HepG2 (cell line): ENCODE measurements at regions not wholly inside any gene's neighbourhood (a gene's known extent, or its start where the extent isn't known, plus 50 kb on each side); places are given as distances from the start of the nearest gene placed in this dataset.

Experiments
- ATAC-seq: fragments of 200-7000 bp; cut with Tn5 transposase; 3 replicates; pipeline ENCODE4 v1.9.1; 2020; ENCODE audit warnings: mild to moderate bottlenecking, moderate library complexity
- BruUV-seq: library from RNA; stranded (reverse); fragments of 400-500 nt; replicated peaks from 2 replicates; lab custom pipeline; 2021; lab: Mats Ljungman, UMichigan
- CTCF ChIA-PET: fragments of 300-600 bp; formaldehyde crosslinking; extraction: SDS; loops from one replicate; lab custom pipeline; 2021; ENCODE audit warnings: low total read pairs, inconsistent platforms, low intra/inter-chr PET ratio; lab: Yijun Ruan, JAX
- POLR2A ChIA-PET: fragments of 350-600 bp; sonication (Branson Sonifier 250); formaldehyde crosslinking; loops from one replicate; lab custom pipeline; 2020; ENCODE audit warnings: antibody characterized with exemption, inconsistent platforms; lab: Yijun Ruan, JAX
- DNase-seq: peaks from one replicate; pipeline ENCODE4 v3.0.0-alpha.2; 2015; ENCODE audit warnings: low spot score
- FAIRE-seq: peaks from 3 replicates; lab custom pipeline; 2011; peaks lifted over from hg19 to GRCh38; lab: Jason Lieb, UNC
- H2AFZ ChIP-seq: one replicate; pipeline ENCODE4 v1.6.1; 2011; ENCODE audit warnings: low read length, inconsistent platforms
- H3K27ac ChIP-seq: fragments of 300-600 bp; 3 replicates; pipeline ENCODE4 v1.8.0; 2011; ENCODE audit warnings: mixed run types, mild to moderate bottlenecking, mixed read lengths, low read length, inconsistent platforms; ENCODE audit not compliant: insufficient read depth; ENCODE audit errors: extremely low read length
- H3K27me3 ChIP-seq, 2 experiments: fragments of 200-600 bp in 1 of 2; 2 replicates in 1 of 2; 3 replicates in 1 of 2; pipeline versions ENCODE4 v1.6.0 to v1.8.0; 2011; ENCODE audit warnings: low read length in 2 of 2, mild to moderate bottlenecking in 2 of 2, moderate library complexity in 2 of 2, inconsistent platforms in 1 of 2; ENCODE audit not compliant: insufficient read depth in 2 of 2, control insufficient read depth in 1 of 2
- H3K36me3 ChIP-seq, 2 experiments: fragments of 200-600 bp in 1 of 2; replicated peaks in 1 of 2; 2 replicates in 1 of 2; 3 replicates in 1 of 2; pipeline versions ENCODE4 v1.5.1 to v1.8.0; 2011; ENCODE audit warnings: low read length in 2 of 2, inconsistent platforms in 1 of 2; ENCODE audit not compliant: insufficient read depth in 2 of 2, control insufficient read depth in 1 of 2
- H3K4me1 ChIP-seq: 2 replicates; pipeline ENCODE4 v1.5.1; 2012; ENCODE audit warnings: low read length, inconsistent platforms; ENCODE audit not compliant: insufficient read depth
- H3K4me2 ChIP-seq: 2 replicates; pipeline ENCODE4 v1.6.0; 2011; ENCODE audit warnings: low read depth, low read length, inconsistent platforms
- H3K4me3 ChIP-seq, 3 experiments: fragments of 200-600 bp in 1 of 3; sonication (generic), shearing (Covaris generic) in 1 of 3; replicated peaks in 1 of 3; 2 replicates each; pipeline ENCODE4 v1.5.1; 2011 to 2016; ENCODE audit warnings: low read length in 3 of 3, inconsistent platforms in 2 of 3, low read depth in 2 of 3, mild to moderate bottlenecking in 2 of 3, control low read depth in 1 of 3, mixed read lengths in 1 of 3; ENCODE audit not compliant: insufficient read depth in 1 of 3
- H3K79me2 ChIP-seq: one replicate; pipeline ENCODE4 v1.6.1; 2011; ENCODE audit warnings: low read length, inconsistent platforms; ENCODE audit not compliant: insufficient read depth
- H3K9ac ChIP-seq: 2 replicates; pipeline ENCODE4 v1.6.0; 2011; ENCODE audit warnings: mild to moderate bottlenecking, low read depth, low read length, inconsistent platforms; ENCODE audit not compliant: insufficient read depth
- H3K9me3 ChIP-seq: 2 replicates; pipeline ENCODE4 v1.5.1; 2012; ENCODE audit warnings: mild to moderate bottlenecking, low read length
- H4K20me1 ChIP-seq: 2 replicates; pipeline ENCODE4 v1.6.0; 2011; ENCODE audit warnings: inconsistent platforms, mild to moderate bottlenecking, low read length, moderate library complexity; ENCODE audit not compliant: insufficient read depth
- CHD2 ChIP-seq: IDR thresholded peaks from 2 replicates; pipeline ENCODE4 v1.6.1; 2011; ENCODE audit warnings: low read depth, low read length, improper control_type of control experiment
- EED ChIP-seq: sonication (generic); formaldehyde crosslinking; IDR thresholded peaks from 2 replicates; pipeline ENCODE4 v1.5.0; 2020; ENCODE audit warnings: mild to moderate bottlenecking, missing genetic modification reagents
- HNF1B ChIP-seq: sonication (generic); formaldehyde crosslinking; IDR thresholded peaks from 2 replicates; pipeline ENCODE4 v1.5.1; 2020; ENCODE audit warnings: mild to moderate bottlenecking, moderate library complexity, missing genetic modification reagents
- KDM6A ChIP-seq: IDR thresholded peaks from 2 replicates; pipeline ENCODE4 v1.6.1; 2016; ENCODE audit warnings: low read depth
- PATZ1 ChIP-seq: sonication (generic); formaldehyde crosslinking; IDR thresholded peaks from 2 replicates; pipeline ENCODE4 v1.4.0; 2020; ENCODE audit warnings: missing genetic modification reagents
- REXO4 ChIP-seq: sonication (generic); formaldehyde crosslinking; IDR thresholded peaks from 2 replicates; pipeline ENCODE4 v1.8.0; 2022; ENCODE audit warnings: missing genetic modification reagents, mild to moderate bottlenecking, borderline replicate concordance
- SALL1 ChIP-seq: sonication (generic); formaldehyde crosslinking; IDR thresholded peaks from 2 replicates; pipeline ENCODE4 v1.8.0; 2022; ENCODE audit warnings: mild to moderate bottlenecking, missing genetic modification reagents
- UBTF ChIP-seq: sonication (generic); formaldehyde crosslinking; IDR thresholded peaks from 2 replicates; pipeline ENCODE4 v1.4.0; 2020; ENCODE audit warnings: mild to moderate bottlenecking, missing genetic modification reagents
- ZNF34 ChIP-seq: sonication (generic); formaldehyde crosslinking; IDR thresholded peaks from 2 replicates; pipeline ENCODE4 v1.4.0; 2020; ENCODE audit warnings: mild to moderate bottlenecking, missing genetic modification reagents, borderline replicate concordance
- ZNF350 ChIP-seq: sonication (generic); formaldehyde crosslinking; IDR thresholded peaks from 2 replicates; pipeline ENCODE4 v1.4.0; 2020; ENCODE audit warnings: mild to moderate bottlenecking, low read depth, missing genetic modification reagents, borderline replicate concordance
- ZNF556 ChIP-seq: sonication (generic); formaldehyde crosslinking; IDR thresholded peaks from 2 replicates; pipeline ENCODE4 v1.4.0; 2020; ENCODE audit warnings: mild to moderate bottlenecking, missing genetic modification reagents, borderline replicate concordance
- ZNF558 ChIP-seq: sonication (generic); formaldehyde crosslinking; IDR thresholded peaks from 2 replicates; pipeline ENCODE4 v1.9.0; 2022; ENCODE audit warnings: mild to moderate bottlenecking, missing genetic modification reagents, borderline replicate concordance
- ZNF878 ChIP-seq: sonication (generic); formaldehyde crosslinking; IDR thresholded peaks from 2 replicates; pipeline ENCODE4 v1.8.1; 2023; ENCODE audit warnings: mild to moderate bottlenecking, missing genetic modification reagents, moderate library complexity
- ZNF883 ChIP-seq: sonication (generic); formaldehyde crosslinking; IDR thresholded peaks from 2 replicates; pipeline ENCODE4 v1.5.1; 2020; ENCODE audit warnings: mild to moderate bottlenecking, missing genetic modification reagents; ENCODE audit errors: not compliant biosample characterization
- WGBS: methylation state at CpG from one replicate; pipeline ENCODE4 v1.1.6; 2017; ENCODE audit warnings: low lambda C conversion rate; 5-methylcytosine and 5-hydroxymethylcytosine counted together
- in situ Hi-C: cut with HindIII; loops from 2 replicates; pipeline ENCODE4 v1.10.0; 2017; ENCODE audit warnings: low pct_unique_long_range_greater_than_20kb; ENCODE audit not compliant: extremely low pct_ligation_motif_present
- intact Hi-C: fragments of 100-400 bp; cut with micrococcal nuclease; formaldehyde crosslinking; loops from one replicate; pipeline ENCODE4 v1.10.0; 2022; ENCODE audit not compliant: unreplicated experiment
- TF ChIP-seq, protein P1 (sequence below): sonication (generic); formaldehyde crosslinking; IDR thresholded peaks from 2 replicates; pipeline ENCODE4 v1.4.0; 2020; ENCODE audit warnings: mild to moderate bottlenecking, missing genetic modification reagents
- TF ChIP-seq, protein P2 (sequence below): IDR thresholded peaks from 2 replicates; pipeline ENCODE4 v1.6.1; 2016; ENCODE audit warnings: mild to moderate bottlenecking

- ChIA-PET POLR2A (no interaction called here), CTCF (no interaction called here)
- no peak overlapping the region for H3K4me3 ChIP-seq
- WGBS: 0% methylated on average over 1 of the region's 3 CpGs
- H4K20me1 ChIP-seq: no peaks in the 10 kb centered on the region
- no peak overlapping the region for H3K9ac ChIP-seq
- no peak overlapping the region for H3K27ac ChIP-seq
- TF ChIP-seq CHD2 (no peak), ZNF350 (CRISPR knock-in tag) (no peak), HNF1B (CRISPR knock-in tag) (no peak), PATZ1 (CRISPR knock-in tag) (no peak), SALL1 (CRISPR knock-in tag) (no peak), REXO4 (CRISPR knock-in tag) (no peak), ZNF878 (CRISPR knock-in tag) (no peak), ZNF558 (CRISPR knock-in tag) (no peak), EED (no peak), ZNF883 (no peak), UBTF (CRISPR knock-in tag) (no peak), ZNF34 (CRISPR knock-in tag) (no peak), ZNF556 (no peak), KDM6A (CRISPR knock-in tag) (no peak)
- TF ChIP-seq, protein P1, sequence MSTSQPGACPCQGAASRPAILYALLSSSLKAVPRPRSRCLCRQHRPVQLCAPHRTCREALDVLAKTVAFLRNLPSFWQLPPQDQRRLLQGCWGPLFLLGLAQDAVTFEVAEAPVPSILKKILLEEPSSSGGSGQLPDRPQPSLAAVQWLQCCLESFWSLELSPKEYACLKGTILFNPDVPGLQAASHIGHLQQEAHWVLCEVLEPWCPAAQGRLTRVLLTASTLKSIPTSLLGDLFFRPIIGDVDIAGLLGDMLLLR (CRISPR knock-in tag): no peak
- TF ChIP-seq, protein P2, sequence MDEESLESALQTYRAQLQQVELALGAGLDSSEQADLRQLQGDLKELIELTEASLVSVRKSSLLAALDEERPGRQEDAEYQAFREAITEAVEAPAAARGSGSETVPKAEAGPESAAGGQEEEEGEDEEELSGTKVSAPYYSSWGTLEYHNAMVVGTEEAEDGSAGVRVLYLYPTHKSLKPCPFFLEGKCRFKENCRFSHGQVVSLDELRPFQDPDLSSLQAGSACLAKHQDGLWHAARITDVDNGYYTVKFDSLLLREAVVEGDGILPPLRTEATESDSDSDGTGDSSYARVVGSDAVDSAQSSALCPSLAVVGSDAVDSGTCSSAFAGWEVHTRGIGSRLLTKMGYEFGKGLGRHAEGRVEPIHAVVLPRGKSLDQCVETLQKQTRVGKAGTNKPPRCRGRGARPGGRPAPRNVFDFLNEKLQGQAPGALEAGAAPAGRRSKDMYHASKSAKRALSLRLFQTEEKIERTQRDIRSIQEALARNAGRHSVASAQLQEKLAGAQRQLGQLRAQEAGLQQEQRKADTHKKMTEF: no peak
- in situ Hi-C loops (no loop called here), intact Hi-C loops (no loop called here)
- no peak overlapping the region for H2AFZ ChIP-seq
- FAIRE-seq (no peak), DNase-seq (no peak), ATAC-seq (no peak)
- no TSS peak for BruUV-seq
- no peaks in the 10 kb centered on the region for H3K27me3 ChIP-seq
- H3K9me3 ChIP-seq: no peaks in the 10 kb centered on the region
- no peak overlapping the region for H3K4me2 ChIP-seq
- no peaks in the 10 kb centered on the region for H3K36me3 ChIP-seq
- H3K4me1 ChIP-seq: no peaks in the 10 kb centered on the region
- H3K79me2 ChIP-seq: no peaks in the 10 kb centered on the region
These were observed 57.0 kb upstream of the MTPN start for GRCh38 chr7:136034132-136034531.
